OCI-LY1 (cell line): ENCODE measurements at regions not wholly inside any gene's neighbourhood (a gene's known extent, or its start where the extent isn't known, plus 50 kb on each side); places are given as distances from the start of the nearest gene placed in this dataset.

Experiments used
- H2AFZ ChIP-seq: fragments of 200-600 bp; sonication (generic), shearing (Covaris generic); 2 replicates; pipeline ENCODE4 v1.6.0; 2014; ENCODE audit warnings: antibody characterized with exemption, mild to moderate bottlenecking, low read length
- H3F3A ChIP-seq: fragments of 200-600 bp; sonication (generic), shearing (Covaris generic); 2 replicates; pipeline ENCODE4 v1.6.0; 2014; ENCODE audit warnings: mild to moderate bottlenecking, antibody characterized with exemption, low read length, moderate library complexity; ENCODE audit not compliant: insufficient read depth
- H3K27ac ChIP-seq: fragments of 200-600 bp; sonication (generic); 2 replicates; pipeline ENCODE4 v1.5.1; 2014; ENCODE audit warnings: low read length, mixed run types, mild to moderate bottlenecking, low read depth; ENCODE audit not compliant: poor library complexity, severe bottlenecking
- H3K27me3 ChIP-seq: fragments of 200-600 bp; sonication (generic); 2 replicates; pipeline ENCODE4 v1.6.0; 2014; ENCODE audit warnings: antibody characterized with exemption, mild to moderate bottlenecking, low read length, moderate library complexity; ENCODE audit not compliant: insufficient read depth
- H3K36me3 ChIP-seq: fragments of 200-600 bp; sonication (generic); 2 replicates; pipeline ENCODE4 v1.6.1; 2014; ENCODE audit warnings: mild to moderate bottlenecking, antibody characterized with exemption, low read length, moderate library complexity, mixed read lengths; ENCODE audit not compliant: insufficient read depth
- H3K4me1 ChIP-seq: fragments of 200-600 bp; sonication (generic); 2 replicates; pipeline ENCODE4 v1.5.1; 2014; ENCODE audit warnings: mild to moderate bottlenecking, low read length, moderate library complexity; ENCODE audit not compliant: insufficient read depth, severe bottlenecking
- H3K4me2 ChIP-seq: fragments of 200-600 bp; sonication (generic), shearing (Covaris generic); 2 replicates; pipeline ENCODE4 v1.6.1; 2014; ENCODE audit warnings: low read length
- H3K4me3 ChIP-seq: fragments of 200-600 bp; sonication (generic); 2 replicates; pipeline ENCODE4 v1.5.1; 2014; ENCODE audit warnings: low read length, low read depth, mild to moderate bottlenecking, mixed read lengths; ENCODE audit not compliant: poor library complexity, severe bottlenecking
- H3K79me2 ChIP-seq: fragments of 200-600 bp; shearing (Covaris generic); 2 replicates; pipeline ENCODE4 v1.6.1; 2016; ENCODE audit warnings: mixed run types, low read length, mixed read lengths; ENCODE audit not compliant: insufficient read depth
- H3K9ac ChIP-seq: fragments of 200-600 bp; sonication (generic), shearing (Covaris generic); 2 replicates; pipeline ENCODE4 v1.6.1; 2014; ENCODE audit warnings: mild to moderate bottlenecking, low read length, mixed read lengths
- H3K9me2 ChIP-seq: fragments of 200-600 bp; sonication (generic), shearing (Covaris generic); 2 replicates; pipeline ENCODE4 v1.6.1; 2014; ENCODE audit warnings: low read depth, mild to moderate bottlenecking, low read length, mixed read lengths
- H3K9me3 ChIP-seq: fragments of 200-600 bp; shearing (Covaris generic); 2 replicates; pipeline ENCODE4 v1.6.1; 2014; ENCODE audit warnings: low read length, mixed read lengths
- H4K20me1 ChIP-seq: fragments of 200-600 bp; sonication (generic), shearing (Covaris generic); 2 replicates; pipeline ENCODE4 v1.6.0; 2016; ENCODE audit warnings: mild to moderate bottlenecking, low read length; ENCODE audit not compliant: insufficient read depth
- CTCF ChIP-seq: fragments of 200-600 bp; sonication (generic), shearing (Covaris generic); IDR thresholded peaks from 2 replicates; pipeline ENCODE4 v1.5.1; 2017; ENCODE audit warnings: mild to moderate bottlenecking, antibody characterized with exemption, low read length, moderate library complexity, mixed read lengths
- EZH2 ChIP-seq: fragments of 200-600 bp; sonication (generic), shearing (Covaris generic); IDR thresholded peaks from 2 replicates; pipeline ENCODE4 v1.8.0; 2017; ENCODE audit warnings: borderline replicate concordance, mixed run types, mild to moderate bottlenecking, antibody characterized with exemption, low read length, moderate library complexity, mixed read lengths

- no peaks in the 10 kb centered on the region for H4K20me1 ChIP-seq
- H3K36me3 ChIP-seq = no peaks in the 10 kb centered on the region
- no peak overlapping the region for H3K4me2 ChIP-seq
- TF ChIP-seq EZH2 = no peak
- TF ChIP-seq CTCF = no peak
- no peak overlapping the region for H3K9ac ChIP-seq
- no peaks in the 10 kb centered on the region for H3F3A ChIP-seq
- no peaks in the 10 kb centered on the region for H3K79me2 ChIP-seq
- H3K4me3 ChIP-seq = no peak overlapping the region
- H3K9me3 ChIP-seq = no peaks in the 10 kb centered on the region
- H3K9me2 ChIP-seq = no peaks in the 10 kb centered on the region
- no peak overlapping the region for H3K27ac ChIP-seq
- no peaks in the 10 kb centered on the region for H3K4me1 ChIP-seq
- H3K27me3 ChIP-seq = no peaks in the 10 kb centered on the region
- H2AFZ ChIP-seq = no peak overlapping the region
Measured at GRCh38 chr14:106562451-106562850, 1036.1 kb downstream of the TMEM121 start.

GRCh38 chr14:106564058-106564643 lies 1037.8 kb downstream of the TMEM121 start:
- Histone ChIP-seq H3K27me3 (no peaks in the 10 kb centered on the region), H3K9ac (no peak overlapping the region), H3K9me3 (no peaks in the 10 kb centered on the region), H3K79me2 (no peaks in the 10 kb centered on the region), H3K27ac (no peak overlapping the region), H3F3A (no peaks in the 10 kb centered on the region), H3K4me2 (no peak overlapping the region), H3K36me3 (no peaks in the 10 kb centered on the region), H4K20me1 (no peaks in the 10 kb centered on the region), H2AFZ (no peak overlapping the region), H3K4me1 (no peaks in the 10 kb centered on the region), H3K4me3 (no peak overlapping the region), H3K9me2 (no peaks in the 10 kb centered on the region)
- peak; percentile 97 for TF ChIP-seq CTCF
- no peak for TF ChIP-seq EZH2

- H3K4me3 ChIP-seq = no peak overlapping the region
- H3F3A ChIP-seq = no peaks in the 10 kb centered on the region
- H2AFZ ChIP-seq = no peak overlapping the region
- H3K9ac ChIP-seq = no peak overlapping the region
- no peaks in the 10 kb centered on the region for H3K9me2 ChIP-seq
- H3K9me3 ChIP-seq = no peaks in the 10 kb centered on the region
- no peaks in the 10 kb centered on the region for H3K4me1 ChIP-seq
- H3K79me2 ChIP-seq = no peaks in the 10 kb centered on the region
- peaks cover 4% of the 10 kb centered on the region; the same call in 1 of the 2 replicates for H3K27me3 ChIP-seq
- H3K27ac ChIP-seq = no peak overlapping the region
- no peak for TF ChIP-seq CTCF
- no peak for TF ChIP-seq EZH2
- H3K36me3 ChIP-seq = no peaks in the 10 kb centered on the region
- no peaks in the 10 kb centered on the region for H4K20me1 ChIP-seq
- H3K4me2 ChIP-seq = no peak overlapping the region
Measured at GRCh38 chr14:106578481-106578880, 1052.1 kb downstream of the TMEM121 start.
